ENCODE measurements at regions not wholly inside any gene's neighbourhood (a gene's known extent, or its start where the extent isn't known, plus 50 kb on each side); places are given as distances from the start of the nearest gene placed in this dataset.
A peak's percentile ranks its signal among the peaks of the same experiment; 100 is the strongest.

- no peak for DNase-seq
- Histone ChIP-seq H3K27ac (ENCODE audit: low read length) (no peak overlapping the region), H3K4me1 (ENCODE audit: control insufficient read depth, insufficient read depth, low read length) (peaks cover 58% of the 10 kb centered on the region), H3K36me3 (ENCODE audit: control insufficient read depth, insufficient read depth, low read length) (no peaks in the 10 kb centered on the region), H3K4me3 (ENCODE audit: low read length) (no peak overlapping the region), H3K27me3 (ENCODE audit: control insufficient read depth, insufficient read depth, low read length) (peaks cover 6% of the 10 kb centered on the region), H3K9me3 (replicated peaks; ENCODE audit: control insufficient read depth, low read depth, low read length) (peaks cover 2% of the 10 kb centered on the region)
- WGBS (ENCODE audit: insufficient coverage), result 69% methylated on average over 7 of the region's 13 CpGs
Observed at GRCh38 chr21:43308101-43308814, 118.7 kb downstream of the SIK1 start.

GRCh38 chr21:43307677-43308070, 119.3 kb downstream of the SIK1 start:
- H3K27ac ChIP-seq (ENCODE audit: low read length), result peak overlapping the region; percentile 50
- peaks cover 2% of the 10 kb centered on the region for H3K9me3 ChIP-seq (replicated peaks; ENCODE audit: control insufficient read depth, low read depth, low read length)
- WGBS (ENCODE audit: insufficient coverage), result 80% methylated on average over 5 of the region's 7 CpGs
- peaks cover 10% of the 10 kb centered on the region for H3K27me3 ChIP-seq (ENCODE audit: control insufficient read depth, insufficient read depth, low read length)
- H3K4me1 ChIP-seq (ENCODE audit: control insufficient read depth, insufficient read depth, low read length), result peaks cover 56% of the 10 kb centered on the region
- no peak for DNase-seq
- H3K36me3 ChIP-seq (ENCODE audit: control insufficient read depth, insufficient read depth, low read length), result no peaks in the 10 kb centered on the region
- no peak overlapping the region for H3K4me3 ChIP-seq (ENCODE audit: low read length)

- Histone ChIP-seq H3K36me3 (ENCODE audit: control insufficient read depth, insufficient read depth, low read length) (no peaks in the 10 kb centered on the region), H3K27me3 (ENCODE audit: control insufficient read depth, insufficient read depth, low read length) (peaks cover 10% of the 10 kb centered on the region), H3K4me1 (ENCODE audit: control insufficient read depth, insufficient read depth, low read length) (peaks cover 52% of the 10 kb centered on the region), H3K27ac (ENCODE audit: low read length) (peak overlapping the region; percentile 60), H3K4me3 (ENCODE audit: low read length) (no peak overlapping the region), H3K9me3 (replicated peaks; ENCODE audit: control insufficient read depth, low read depth, low read length) (peaks cover 2% of the 10 kb centered on the region)
- 73% methylated on average over 20 of the region's 24 CpGs for WGBS (ENCODE audit: insufficient coverage)
- peak; percentile 73 for DNase-seq
Observed at GRCh38 chr21:43306911-43307676, 119.8 kb downstream of the SIK1 start.

GRCh38 chr21:43306391-43306790, 120.5 kb downstream of the SIK1 start:
- peak overlapping the region; percentile 60 for H3K27ac ChIP-seq (ENCODE audit: low read length)
- no peak overlapping the region for H3K4me3 ChIP-seq (ENCODE audit: low read length)
- 93% methylated on average over 3 of the region's 11 CpGs for WGBS (ENCODE audit: insufficient coverage)
- peaks cover 48% of the 10 kb centered on the region for H3K4me1 ChIP-seq (ENCODE audit: control insufficient read depth, insufficient read depth, low read length)
- DNase-seq, result no peak
- H3K27me3 ChIP-seq (ENCODE audit: control insufficient read depth, insufficient read depth, low read length), result peaks cover 10% of the 10 kb centered on the region
- peaks cover 2% of the 10 kb centered on the region for H3K9me3 ChIP-seq (replicated peaks; ENCODE audit: control insufficient read depth, low read depth, low read length)
- no peaks in the 10 kb centered on the region for H3K36me3 ChIP-seq (ENCODE audit: control insufficient read depth, insufficient read depth, low read length)

GRCh38 chr21:43305811-43306311, 121.1 kb downstream of the SIK1 start:
- no peak for DNase-seq
- H3K27ac ChIP-seq (ENCODE audit: low read length), result no peak overlapping the region
- H3K4me3 ChIP-seq (ENCODE audit: low read length), result no peak overlapping the region
- H3K4me1 ChIP-seq (ENCODE audit: control insufficient read depth, insufficient read depth, low read length), result peaks cover 49% of the 10 kb centered on the region
- H3K27me3 ChIP-seq (ENCODE audit: control insufficient read depth, insufficient read depth, low read length), result peaks cover 8% of the 10 kb centered on the region
- 76% methylated on average over 12 of the region's 16 CpGs for WGBS (ENCODE audit: insufficient coverage)
- no peaks in the 10 kb centered on the region for H3K36me3 ChIP-seq (ENCODE audit: control insufficient read depth, insufficient read depth, low read length)
- H3K9me3 ChIP-seq (replicated peaks; ENCODE audit: control insufficient read depth, low read depth, low read length), result peaks cover 2% of the 10 kb centered on the region

GRCh38 chr21:43305336-43305665, 121.6 kb downstream of the SIK1 start:
- WGBS (ENCODE audit: insufficient coverage), result 79% methylated on average over 15 of the region's 15 CpGs

GRCh38 chr21:43304621-43305335, 122.2 kb downstream of the SIK1 start:
- Histone ChIP-seq H3K9me3 (replicated peaks; ENCODE audit: control insufficient read depth, low read depth, low read length) (no peaks in the 10 kb centered on the region), H3K27me3 (ENCODE audit: control insufficient read depth, insufficient read depth, low read length) (peaks cover 8% of the 10 kb centered on the region), H3K27ac (ENCODE audit: low read length) (no peak overlapping the region), H3K4me1 (ENCODE audit: control insufficient read depth, insufficient read depth, low read length) (peaks cover 54% of the 10 kb centered on the region), H3K36me3 (ENCODE audit: control insufficient read depth, insufficient read depth, low read length) (no peaks in the 10 kb centered on the region), H3K4me3 (ENCODE audit: low read length) (no peak overlapping the region)
- 88% methylated on average over 22 of the region's 23 CpGs for WGBS (ENCODE audit: insufficient coverage)
- no peak for DNase-seq

More at GRCh38 chr21:43305336-43305665, 121.6 kb downstream of the SIK1 start:
- Histone ChIP-seq H3K9me3 (replicated peaks; ENCODE audit: control insufficient read depth, low read depth, low read length) (peaks cover 1% of the 10 kb centered on the region), H3K36me3 (ENCODE audit: control insufficient read depth, insufficient read depth, low read length) (no peaks in the 10 kb centered on the region), H3K4me1 (ENCODE audit: control insufficient read depth, insufficient read depth, low read length) (peaks cover 52% of the 10 kb centered on the region), H3K4me3 (ENCODE audit: low read length) (no peak overlapping the region), H3K27me3 (ENCODE audit: control insufficient read depth, insufficient read depth, low read length) (peaks cover 8% of the 10 kb centered on the region), H3K27ac (ENCODE audit: low read length) (no peak overlapping the region)
- no peak for DNase-seq

GRCh38 chr21:43304206-43304605, 122.7 kb downstream of the SIK1 start:
- 84% methylated on average over 14 of the region's 14 CpGs for WGBS (ENCODE audit: insufficient coverage)
- peaks cover 60% of the 10 kb centered on the region for H3K4me1 ChIP-seq (ENCODE audit: control insufficient read depth, insufficient read depth, low read length)

GRCh38 chr21:43303275-43304178, 123.4 kb downstream of the SIK1 start:
- 77% methylated on average over 18 of the region's 29 CpGs for WGBS (ENCODE audit: insufficient coverage)
- H3K9me3 ChIP-seq (replicated peaks; ENCODE audit: control insufficient read depth, low read depth, low read length), result no peaks in the 10 kb centered on the region
- no peaks in the 10 kb centered on the region for H3K36me3 ChIP-seq (ENCODE audit: control insufficient read depth, insufficient read depth, low read length)
- H3K27ac ChIP-seq (ENCODE audit: low read length), result no peak overlapping the region
- H3K4me3 ChIP-seq (ENCODE audit: low read length), result no peak overlapping the region
- peaks cover 58% of the 10 kb centered on the region for H3K4me1 ChIP-seq (ENCODE audit: control insufficient read depth, insufficient read depth, low read length)
- DNase-seq, result no peak
- peaks cover 8% of the 10 kb centered on the region for H3K27me3 ChIP-seq (ENCODE audit: control insufficient read depth, insufficient read depth, low read length)

More at GRCh38 chr21:43304206-43304605, 122.7 kb downstream of the SIK1 start:
- no peak overlapping the region for H3K4me3 ChIP-seq (ENCODE audit: low read length)
- H3K36me3 ChIP-seq (ENCODE audit: control insufficient read depth, insufficient read depth, low read length), result no peaks in the 10 kb centered on the region
- no peak for DNase-seq
- peaks cover 8% of the 10 kb centered on the region for H3K27me3 ChIP-seq (ENCODE audit: control insufficient read depth, insufficient read depth, low read length)
- H3K27ac ChIP-seq (ENCODE audit: low read length), result no peak overlapping the region
- no peaks in the 10 kb centered on the region for H3K9me3 ChIP-seq (replicated peaks; ENCODE audit: control insufficient read depth, low read depth, low read length)
